GM18858 (cell line): ENCODE measurements at regions not wholly inside any gene's neighbourhood (a gene's known extent, or its start where the extent isn't known, plus 50 kb on each side); places are given as distances from the start of the nearest gene placed in this dataset.

Experiments used
- ATAC-seq: cut with Tn5 transposase; IDR thresholded peaks from one replicate; pipeline ENCODE4 v1.9.1; 2021; ENCODE audit not compliant: unreplicated experiment

GRCh38 chr3:127405791-127406190 lies 117.9 kb upstream of the PRR20G start:
- ATAC-seq = no peak

GRCh38 chr3:127405010-127405598 lies 117.3 kb upstream of the PRR20G start:
- no peak for ATAC-seq

GRCh38 chr3:127404221-127405009 lies 116.6 kb upstream of the PRR20G start:
- ATAC-seq = no peak

DNA sequence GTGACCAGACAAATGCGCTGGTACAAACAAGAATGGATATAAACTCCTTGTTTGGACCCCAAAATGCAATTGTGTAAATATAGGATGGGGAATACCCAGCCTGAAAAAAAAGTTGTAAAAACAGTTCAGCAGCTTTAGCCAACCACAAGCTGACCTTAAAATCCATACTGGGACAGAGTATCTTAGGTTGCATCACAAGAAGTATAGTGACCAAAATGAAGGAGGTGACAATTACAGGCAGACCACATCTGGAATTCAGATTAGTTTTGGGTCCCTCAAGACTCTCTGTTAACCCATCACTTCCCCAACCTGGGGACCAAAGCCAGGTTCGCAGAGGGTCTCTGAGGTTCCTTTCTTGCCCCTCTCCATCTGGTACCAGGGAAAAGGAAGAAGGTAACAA lies 115.9 kb upstream of the PRR20G start:
- no peak for ATAC-seq

DNA sequence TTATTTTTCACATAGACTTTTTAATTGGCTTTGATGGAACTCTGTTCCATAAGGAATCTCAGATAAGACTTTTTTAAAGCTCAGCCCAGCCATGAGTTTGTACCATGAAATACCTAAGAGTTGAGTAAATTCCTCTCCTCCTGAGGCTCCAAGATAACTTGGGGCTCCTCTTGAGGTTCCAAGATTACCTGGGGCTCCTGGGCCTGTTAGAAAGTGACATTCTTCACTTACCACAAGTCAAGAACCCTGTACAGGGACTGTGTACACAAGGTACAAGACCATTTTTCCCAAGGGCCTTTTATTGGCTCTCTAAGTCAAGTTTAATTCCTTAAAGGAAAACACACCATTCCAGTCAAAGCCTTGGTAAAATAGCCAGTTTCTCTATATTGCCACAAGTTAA lies 111.3 kb upstream of the PRR20G start:
- ATAC-seq = no peak

- no peak for ATAC-seq
These were observed 108.6 kb upstream of the PRR20G start for GRCh38 chr3:127396473-127396872.

DNA sequence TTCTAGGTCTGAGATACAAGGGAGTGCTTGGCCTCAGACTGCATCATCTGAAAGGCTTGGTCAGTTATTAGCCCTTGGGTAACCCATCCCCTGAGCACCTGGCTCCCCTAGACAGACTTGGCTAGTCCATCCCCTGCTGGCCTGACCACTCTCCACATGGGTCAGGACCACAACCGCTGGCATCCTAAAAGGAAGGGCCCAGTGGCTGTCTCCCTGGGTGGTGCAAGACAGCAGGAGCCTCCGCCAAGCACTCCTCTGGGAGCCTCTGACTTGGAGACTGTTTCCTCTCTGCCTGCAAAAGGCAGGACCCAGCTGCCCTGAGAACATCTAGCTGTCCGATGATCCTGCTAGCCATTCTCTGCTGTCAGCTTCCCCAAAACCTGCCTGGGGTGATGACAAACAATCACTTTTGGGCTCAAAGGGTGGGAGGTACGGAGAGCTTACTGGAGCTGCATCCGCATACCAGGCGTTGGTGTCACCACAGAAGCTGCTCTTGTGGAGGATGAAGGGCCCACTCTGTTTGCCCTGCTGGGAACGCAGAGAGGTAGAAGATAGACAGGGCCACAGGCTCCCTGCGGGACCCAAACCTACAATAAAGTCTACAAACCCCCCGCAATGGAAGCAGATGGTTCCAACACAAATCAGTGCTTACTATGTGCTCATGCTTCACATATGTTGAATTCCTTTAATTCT lies 108.0 kb upstream of the PRR20G start:
- no peak for ATAC-seq

- ATAC-seq = no peak
These were observed 107.3 kb upstream of the PRR20G start for GRCh38 chr3:127394984-127395662.

- ATAC-seq = no peak
These were observed 106.2 kb upstream of the PRR20G start for GRCh38 chr3:127394031-127394430.

GRCh38 chr3:127393131-127393820 lies 105.4 kb upstream of the PRR20G start:
- ATAC-seq = no peak

DNA sequence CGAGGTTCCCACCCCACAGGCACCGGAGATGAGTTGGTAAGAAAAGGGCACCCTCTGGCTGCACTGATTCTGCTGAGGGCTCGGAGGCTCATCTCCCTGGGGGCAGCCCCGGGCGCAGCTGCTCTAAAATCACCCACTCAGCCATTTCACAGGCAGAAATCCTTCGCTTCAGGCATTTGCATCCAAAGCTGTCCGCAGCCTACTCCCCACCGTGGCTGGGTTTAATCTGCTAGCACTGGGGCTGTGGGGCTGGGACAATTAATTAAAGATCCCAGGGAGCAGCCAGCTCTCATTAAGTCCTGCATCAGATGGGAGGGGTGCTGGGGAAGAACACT lies 104.3 kb upstream of the PRR20G start:
- no peak for ATAC-seq

GRCh38 chr3:127391436-127392155 lies 103.8 kb upstream of the PRR20G start:
- ATAC-seq = no peak

GRCh38 chr3:127390365-127391025 lies 102.6 kb upstream of the PRR20G start:
- ATAC-seq = no peak

DNA sequence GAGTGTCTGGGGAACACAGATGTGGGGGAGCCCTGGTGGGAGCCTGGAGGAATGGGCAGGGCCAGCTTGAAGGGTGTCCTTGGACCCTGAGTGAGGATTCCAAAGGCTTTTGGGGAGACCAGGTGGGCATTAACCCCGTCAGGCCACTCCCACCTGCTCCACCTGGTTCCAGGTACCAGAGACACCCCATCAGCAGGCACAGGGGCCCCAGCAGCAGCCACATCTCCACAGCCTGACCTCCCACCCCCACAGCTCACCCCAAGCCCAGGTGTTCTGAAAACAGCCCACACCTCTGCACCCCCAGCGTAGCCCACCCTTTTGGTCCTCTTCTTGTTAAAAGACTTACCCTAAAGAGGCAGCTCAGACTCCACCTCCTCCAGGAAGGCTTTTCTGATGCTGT lies 102.1 kb upstream of the PRR20G start:
- ATAC-seq = no peak

DNA sequence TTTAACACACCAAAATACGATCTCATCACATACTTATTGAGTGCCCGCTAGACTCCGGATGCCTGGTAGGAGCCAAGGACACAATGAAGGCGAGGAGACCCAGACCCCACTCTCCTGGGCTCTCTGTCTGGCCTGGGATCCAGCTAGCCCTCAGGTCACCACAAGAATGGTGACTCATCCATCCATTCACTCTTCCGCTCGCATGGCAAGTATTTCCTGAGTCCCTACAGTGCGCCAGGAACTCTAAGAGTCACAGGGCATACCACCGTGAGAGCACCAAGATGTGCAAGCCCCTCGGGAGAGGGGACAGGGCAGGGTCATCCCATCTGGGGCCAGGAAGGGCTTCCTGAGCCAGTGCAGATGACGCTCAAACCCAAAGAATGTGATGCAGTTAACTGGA lies 101.6 kb upstream of the PRR20G start:
- ATAC-seq = no peak

DNA sequence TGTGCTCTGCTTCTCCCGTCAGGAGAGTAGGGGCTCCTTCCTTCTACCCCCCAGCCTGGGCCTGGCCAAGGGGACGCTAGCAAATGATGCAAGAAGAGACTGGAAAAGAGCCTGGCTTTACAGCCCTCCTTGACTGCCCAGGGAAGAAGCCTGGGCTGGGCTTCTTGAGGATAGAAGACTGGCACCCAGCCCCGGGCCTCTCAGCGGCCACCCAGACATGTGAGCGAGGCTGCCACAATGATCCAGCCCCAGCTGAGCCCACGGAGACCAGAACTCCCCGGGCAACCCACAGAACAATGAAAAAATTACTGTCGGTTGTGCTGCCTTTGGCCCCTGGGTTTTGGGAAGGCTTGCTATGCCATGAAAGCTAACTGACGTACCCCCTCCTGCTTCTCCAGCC lies 100.6 kb upstream of the PRR20G start:
- no peak for ATAC-seq

- ATAC-seq = no peak
These were observed 99.8 kb upstream of the PRR20G start for GRCh38 chr3:127387556-127388153.

- no peak for ATAC-seq
These were observed 99.3 kb upstream of the PRR20G start for GRCh38 chr3:127387119-127387518.

- ATAC-seq = no peak
These were observed 98.6 kb upstream of the PRR20G start for GRCh38 chr3:127386490-127386889.

GRCh38 chr3:127385540-127385870 lies 97.7 kb upstream of the PRR20G start:
- ATAC-seq = no peak
